Ishikawa (cell line): ENCODE measurements at regions not wholly inside any gene's neighbourhood (a gene's known extent, or its start where the extent isn't known, plus 50 kb on each side); places are given as distances from the start of the nearest gene placed in this dataset.

ENCODE experiments used
- CEBPB ChIP-seq: IDR thresholded peaks from 2 replicates; pipeline ENCODE4 v1.6.1; 2012
- CREB1 ChIP-seq: IDR thresholded peaks from 2 replicates; pipeline ENCODE4 v1.6.1; 2012; ENCODE audit warnings: low read depth
- EGR1 ChIP-seq: IDR thresholded peaks from 2 replicates; pipeline ENCODE4 v1.6.1; 2012
- EP300 ChIP-seq: IDR thresholded peaks from 2 replicates; pipeline ENCODE4 v1.6.1; 2012; ENCODE audit warnings: borderline replicate concordance
- FOXM1 ChIP-seq: IDR thresholded peaks from 2 replicates; pipeline ENCODE4 v1.6.1; 2012; ENCODE audit warnings: low read depth, borderline replicate concordance
- NFIC ChIP-seq: IDR thresholded peaks from 2 replicates; pipeline ENCODE4 v1.6.1; 2012
- RAD21 ChIP-seq: IDR thresholded peaks from 2 replicates; pipeline ENCODE4 v1.6.1; 2012; ENCODE audit warnings: low read depth
- TAF1 ChIP-seq: IDR thresholded peaks from 2 replicates; pipeline ENCODE4 v1.6.1; 2012; ENCODE audit warnings: low read depth, mild to moderate bottlenecking
- TCF12 ChIP-seq: IDR thresholded peaks from 2 replicates; pipeline ENCODE4 v1.6.1; 2012; ENCODE audit warnings: low read depth
- TEAD4 ChIP-seq: IDR thresholded peaks from 2 replicates; pipeline ENCODE4 v1.6.1; 2012
- YY1 ChIP-seq: IDR thresholded peaks from 2 replicates; pipeline ENCODE4 v1.6.1; 2012; ENCODE audit warnings: low read depth
- ZBTB7A ChIP-seq: IDR thresholded peaks from 2 replicates; pipeline ENCODE4 v1.6.1; 2012; ENCODE audit warnings: low read depth
- TF ChIP-seq, protein P1 (sequence below): IDR thresholded peaks from 2 replicates; pipeline ENCODE4 v1.6.1; 2012
- TF ChIP-seq, protein P2 (sequence below): IDR thresholded peaks from 2 replicates; pipeline ENCODE4 v1.6.1; 2012; ENCODE audit warnings: low read depth, mild to moderate bottlenecking
- TF ChIP-seq, protein P3 (sequence below): IDR thresholded peaks from 2 replicates; pipeline ENCODE4 v1.6.1; 2012

DNA sequence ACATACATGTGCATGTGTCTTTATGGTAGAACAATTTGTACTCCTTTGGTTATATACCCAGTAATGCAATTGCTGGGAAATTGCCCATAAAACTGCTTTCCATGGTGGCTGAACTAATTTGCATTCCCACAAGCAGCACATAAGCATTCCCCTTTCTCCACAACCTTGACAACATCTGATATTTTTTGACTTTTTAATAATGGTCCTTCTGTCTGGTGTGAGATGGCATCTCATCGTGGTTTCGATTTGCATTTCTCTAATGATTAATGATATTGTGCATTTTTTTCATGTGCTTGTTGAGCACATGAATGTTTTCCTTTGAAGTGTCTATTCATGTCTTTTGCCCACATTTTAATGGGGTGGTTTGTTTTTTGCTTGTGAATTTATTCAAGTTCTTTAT lies 166.0 kb downstream of the TMEM47 start:
- TF ChIP-seq YY1 (no peak), CEBPB (no peak), TCF12 (no peak), TAF1 (no peak), EGR1 (no peak), TEAD4 (no peak), NFIC (no peak), EP300 (no peak)
- TF ChIP-seq, protein P1, sequence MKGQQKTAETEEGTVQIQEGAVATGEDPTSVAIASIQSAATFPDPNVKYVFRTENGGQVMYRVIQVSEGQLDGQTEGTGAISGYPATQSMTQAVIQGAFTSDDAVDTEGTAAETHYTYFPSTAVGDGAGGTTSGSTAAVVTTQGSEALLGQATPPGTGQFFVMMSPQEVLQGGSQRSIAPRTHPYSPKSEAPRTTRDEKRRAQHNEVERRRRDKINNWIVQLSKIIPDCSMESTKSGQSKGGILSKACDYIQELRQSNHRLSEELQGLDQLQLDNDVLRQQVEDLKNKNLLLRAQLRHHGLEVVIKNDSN = no peak
- TF ChIP-seq, protein P2, sequence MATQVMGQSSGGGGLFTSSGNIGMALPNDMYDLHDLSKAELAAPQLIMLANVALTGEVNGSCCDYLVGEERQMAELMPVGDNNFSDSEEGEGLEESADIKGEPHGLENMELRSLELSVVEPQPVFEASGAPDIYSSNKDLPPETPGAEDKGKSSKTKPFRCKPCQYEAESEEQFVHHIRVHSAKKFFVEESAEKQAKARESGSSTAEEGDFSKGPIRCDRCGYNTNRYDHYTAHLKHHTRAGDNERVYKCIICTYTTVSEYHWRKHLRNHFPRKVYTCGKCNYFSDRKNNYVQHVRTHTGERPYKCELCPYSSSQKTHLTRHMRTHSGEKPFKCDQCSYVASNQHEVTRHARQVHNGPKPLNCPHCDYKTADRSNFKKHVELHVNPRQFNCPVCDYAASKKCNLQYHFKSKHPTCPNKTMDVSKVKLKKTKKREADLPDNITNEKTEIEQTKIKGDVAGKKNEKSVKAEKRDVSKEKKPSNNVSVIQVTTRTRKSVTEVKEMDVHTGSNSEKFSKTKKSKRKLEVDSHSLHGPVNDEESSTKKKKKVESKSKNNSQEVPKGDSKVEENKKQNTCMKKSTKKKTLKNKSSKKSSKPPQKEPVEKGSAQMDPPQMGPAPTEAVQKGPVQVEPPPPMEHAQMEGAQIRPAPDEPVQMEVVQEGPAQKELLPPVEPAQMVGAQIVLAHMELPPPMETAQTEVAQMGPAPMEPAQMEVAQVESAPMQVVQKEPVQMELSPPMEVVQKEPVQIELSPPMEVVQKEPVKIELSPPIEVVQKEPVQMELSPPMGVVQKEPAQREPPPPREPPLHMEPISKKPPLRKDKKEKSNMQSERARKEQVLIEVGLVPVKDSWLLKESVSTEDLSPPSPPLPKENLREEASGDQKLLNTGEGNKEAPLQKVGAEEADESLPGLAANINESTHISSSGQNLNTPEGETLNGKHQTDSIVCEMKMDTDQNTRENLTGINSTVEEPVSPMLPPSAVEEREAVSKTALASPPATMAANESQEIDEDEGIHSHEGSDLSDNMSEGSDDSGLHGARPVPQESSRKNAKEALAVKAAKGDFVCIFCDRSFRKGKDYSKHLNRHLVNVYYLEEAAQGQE = no peak

DNA sequence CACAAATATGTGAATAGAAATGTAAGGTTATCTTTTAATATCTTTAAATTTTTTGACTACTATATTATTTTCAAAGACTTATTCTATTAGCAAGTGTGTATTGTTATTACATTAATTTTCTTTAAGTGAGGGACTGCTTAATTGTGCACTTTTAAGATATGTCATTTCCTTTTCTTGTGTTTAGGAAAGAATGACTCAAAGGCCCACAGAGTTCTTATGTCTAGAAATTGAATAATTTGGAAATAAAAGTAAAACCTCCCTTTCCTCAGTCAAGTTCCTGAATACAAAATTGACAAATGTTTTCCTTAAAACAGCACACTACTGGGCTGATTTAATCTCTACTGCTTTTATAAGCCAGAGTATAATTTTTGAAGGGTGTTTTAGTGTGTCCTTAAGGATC lies 169.7 kb downstream of the TMEM47 start:
- no peak for TF ChIP-seq EGR1
- TF ChIP-seq TAF1 = no peak
- no peak for TF ChIP-seq EP300
- no peak for TF ChIP-seq FOXM1
- TF ChIP-seq ZBTB7A = no peak
- TF ChIP-seq CEBPB = no peak
- TF ChIP-seq, protein P3, sequence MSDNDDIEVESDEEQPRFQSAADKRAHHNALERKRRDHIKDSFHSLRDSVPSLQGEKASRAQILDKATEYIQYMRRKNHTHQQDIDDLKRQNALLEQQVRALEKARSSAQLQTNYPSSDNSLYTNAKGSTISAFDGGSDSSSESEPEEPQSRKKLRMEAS = no peak
- TF ChIP-seq TEAD4 = no peak
- TF ChIP-seq YY1 = no peak
- TF ChIP-seq, protein P2 = no peak
- TF ChIP-seq NFIC = no peak
- no peak for TF ChIP-seq CREB1
- no peak for TF ChIP-seq RAD21
- TF ChIP-seq, protein P1 = no peak
- TF ChIP-seq TCF12 = no peak

- no peak for TF ChIP-seq FOXM1
- no peak for TF ChIP-seq CREB1
- TF ChIP-seq, protein P3 = no peak
- no peak for TF ChIP-seq CEBPB
- no peak for TF ChIP-seq EP300
These were observed 173.1 kb downstream of the TMEM47 start for GRCh38 chrX:34483980-34484379.

DNA sequence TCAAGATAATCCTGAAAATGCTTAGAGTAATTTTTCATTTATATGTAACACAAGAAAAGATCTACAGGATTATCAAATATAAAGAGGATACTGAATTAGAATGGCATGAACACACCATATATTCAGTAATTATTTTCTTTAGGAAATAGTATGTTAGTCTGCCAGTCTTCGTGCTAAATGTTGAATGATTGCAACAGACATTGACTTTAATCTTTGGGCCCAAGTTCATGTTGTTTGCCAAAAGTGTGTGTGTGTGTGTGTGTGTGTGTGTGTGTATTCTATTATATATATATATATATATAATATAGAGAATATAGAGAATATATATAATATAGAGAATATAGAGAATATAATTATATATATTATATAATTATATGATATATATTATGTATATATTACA lies 186.6 kb downstream of the TMEM47 start:
- no peak for TF ChIP-seq CREB1
- TF ChIP-seq, protein P3 = no peak

DNA sequence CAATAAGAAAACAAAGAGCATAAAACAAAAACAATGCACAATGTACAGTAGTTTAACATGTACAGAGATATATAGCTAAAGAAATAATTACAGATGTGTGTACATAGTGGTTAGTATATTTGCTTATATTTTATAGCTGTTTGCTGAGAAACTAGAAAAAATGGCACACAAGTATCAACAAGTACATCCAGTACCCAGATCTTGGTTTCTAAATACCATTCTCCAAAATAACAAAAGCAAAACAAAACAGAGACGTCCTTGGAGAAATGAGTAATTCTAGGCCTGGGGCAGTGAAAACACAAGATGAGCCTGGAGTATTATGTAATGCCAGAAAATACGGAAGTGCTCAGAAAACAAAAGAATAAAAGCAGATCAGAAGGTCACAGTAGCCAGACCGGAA lies 189.6 kb downstream of the TMEM47 start:
- TF ChIP-seq TEAD4 = no peak
- TF ChIP-seq RAD21 = no peak
- TF ChIP-seq EGR1 = no peak
- TF ChIP-seq YY1 = no peak
- no peak for TF ChIP-seq CREB1
- TF ChIP-seq EP300 = no peak
- TF ChIP-seq, protein P3 = no peak
- TF ChIP-seq TCF12 = no peak
- TF ChIP-seq, protein P1 = no peak
- no peak for TF ChIP-seq NFIC
- no peak for TF ChIP-seq TAF1
- TF ChIP-seq ZBTB7A = no peak
- TF ChIP-seq FOXM1 = no peak
- TF ChIP-seq CEBPB = no peak
- TF ChIP-seq, protein P2 = no peak
